ENCODE measurements at regions not wholly inside any gene's neighbourhood (a gene's known extent, or its start where the extent isn't known, plus 50 kb on each side); places are given as distances from the start of the nearest gene placed in this dataset.
"Not testable (repeated sequence)": the region's sequence is repeated elsewhere in the genome, so short reads cannot be mapped to it uniquely, and the experiment has no call there.

DNA sequence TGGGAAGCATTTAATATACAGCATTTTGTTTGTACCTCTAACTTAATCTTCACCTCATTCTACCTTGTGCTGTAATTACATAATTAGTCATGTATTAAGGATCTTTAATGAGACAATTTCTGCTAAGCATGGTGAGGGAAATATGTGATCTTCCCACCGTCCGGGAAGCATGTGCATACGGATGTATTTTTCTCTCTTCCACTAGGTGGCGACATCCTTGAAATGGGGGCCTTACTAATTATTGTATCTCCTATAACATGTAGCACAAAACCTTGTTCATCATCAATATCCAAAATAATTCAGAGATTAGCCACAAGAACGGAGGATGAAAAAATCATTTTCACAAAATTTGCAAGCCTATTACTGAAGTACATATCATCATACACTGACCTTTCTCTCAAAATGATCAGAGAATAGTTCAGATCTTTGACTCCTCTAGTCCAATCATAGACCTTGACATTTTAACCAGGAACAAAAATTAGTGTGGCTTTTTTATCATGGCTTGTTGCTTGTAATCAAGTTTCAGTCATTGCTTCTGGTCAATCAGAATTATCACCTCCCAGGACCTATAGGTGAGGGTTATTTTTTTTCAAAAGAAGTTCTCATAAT is 148.9 kb upstream of the GBE1 start:
- DNase-seq (ENCODE audit: low spot score): peak; percentile 38

DNA sequence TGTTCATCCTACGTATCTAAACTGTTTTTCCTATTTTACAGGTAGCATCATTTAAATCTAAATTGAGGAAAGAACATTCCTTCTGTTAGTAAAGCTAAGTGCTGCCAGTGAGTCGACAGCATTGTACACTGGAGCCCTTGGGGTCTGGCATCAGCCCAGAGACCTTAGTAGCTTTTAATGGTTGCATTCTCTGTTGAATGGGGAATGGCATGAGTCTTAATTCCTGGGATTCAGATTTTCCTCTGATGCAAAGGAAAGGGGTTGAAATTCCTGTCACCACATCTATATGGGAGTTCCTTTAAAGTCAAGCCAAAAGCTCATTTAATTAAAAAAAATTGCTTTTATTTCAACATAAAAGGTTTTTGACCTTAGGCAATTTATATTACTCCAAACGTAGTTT is 148.4 kb upstream of the GBE1 start:
- DNase-seq (ENCODE audit: low spot score): no peak

DNA sequence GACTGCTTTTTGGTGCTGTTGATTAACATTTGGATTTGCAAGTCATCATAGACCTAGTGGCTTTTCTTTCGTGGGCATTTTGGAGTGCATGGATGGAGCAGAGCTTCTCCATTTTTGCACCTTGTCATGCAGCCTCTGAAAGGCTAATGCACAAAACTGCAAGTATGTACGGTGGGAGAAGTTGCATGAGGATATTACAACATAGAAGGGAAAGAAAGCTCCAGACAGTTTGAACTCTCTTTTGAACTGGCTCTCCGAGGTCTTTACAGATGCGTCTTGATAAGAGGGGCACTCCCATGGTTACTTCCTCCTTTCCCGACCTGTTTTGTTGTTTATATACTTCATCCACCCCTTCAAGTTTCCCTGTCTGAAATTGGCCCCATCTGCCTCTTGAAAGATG is 147.1 kb upstream of the GBE1 start:
- DNase-seq (ENCODE audit: low spot score): no peak

DNA sequence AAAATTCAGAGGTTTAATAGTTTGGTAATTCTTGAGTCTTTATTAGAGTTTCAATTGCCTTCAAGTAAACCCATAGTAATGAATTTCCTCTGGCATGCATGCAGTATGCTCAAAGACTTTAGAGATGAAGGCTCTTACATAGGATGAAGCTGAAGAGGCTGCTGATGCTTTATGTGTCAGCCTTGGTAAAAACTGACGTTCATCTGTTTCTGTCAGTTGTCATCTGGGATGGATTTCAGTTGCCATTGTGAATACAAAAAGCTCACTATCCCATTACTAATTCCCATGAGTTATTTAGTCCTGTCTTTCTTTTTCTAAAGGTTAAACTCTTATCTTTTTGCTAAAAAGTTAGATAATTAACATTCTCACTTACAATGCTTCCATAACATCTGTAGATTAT is 136.9 kb upstream of the GBE1 start:
- DNase-seq (ENCODE audit: low spot score): no peak

DNA sequence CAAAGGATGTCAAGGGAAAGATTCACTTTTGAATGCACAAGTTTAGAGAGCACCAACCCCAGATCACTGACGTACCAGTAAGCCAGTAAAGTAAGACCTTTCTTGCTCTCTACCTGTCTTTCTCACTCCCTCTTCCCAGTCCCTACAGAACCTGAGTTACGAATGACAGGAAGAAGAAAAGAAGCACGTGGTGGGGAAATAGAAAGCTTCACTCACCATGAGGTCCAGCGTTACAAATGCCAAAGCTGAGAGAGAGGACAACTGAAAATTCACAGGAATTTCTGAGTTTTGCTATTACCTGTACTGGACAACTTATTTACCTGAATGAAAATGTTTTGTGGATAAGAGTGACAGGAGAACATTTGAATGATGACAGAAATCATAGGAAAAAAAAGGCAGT is 133.2 kb upstream of the GBE1 start:
- DNase-seq (ENCODE audit: low spot score): no peak

DNA sequence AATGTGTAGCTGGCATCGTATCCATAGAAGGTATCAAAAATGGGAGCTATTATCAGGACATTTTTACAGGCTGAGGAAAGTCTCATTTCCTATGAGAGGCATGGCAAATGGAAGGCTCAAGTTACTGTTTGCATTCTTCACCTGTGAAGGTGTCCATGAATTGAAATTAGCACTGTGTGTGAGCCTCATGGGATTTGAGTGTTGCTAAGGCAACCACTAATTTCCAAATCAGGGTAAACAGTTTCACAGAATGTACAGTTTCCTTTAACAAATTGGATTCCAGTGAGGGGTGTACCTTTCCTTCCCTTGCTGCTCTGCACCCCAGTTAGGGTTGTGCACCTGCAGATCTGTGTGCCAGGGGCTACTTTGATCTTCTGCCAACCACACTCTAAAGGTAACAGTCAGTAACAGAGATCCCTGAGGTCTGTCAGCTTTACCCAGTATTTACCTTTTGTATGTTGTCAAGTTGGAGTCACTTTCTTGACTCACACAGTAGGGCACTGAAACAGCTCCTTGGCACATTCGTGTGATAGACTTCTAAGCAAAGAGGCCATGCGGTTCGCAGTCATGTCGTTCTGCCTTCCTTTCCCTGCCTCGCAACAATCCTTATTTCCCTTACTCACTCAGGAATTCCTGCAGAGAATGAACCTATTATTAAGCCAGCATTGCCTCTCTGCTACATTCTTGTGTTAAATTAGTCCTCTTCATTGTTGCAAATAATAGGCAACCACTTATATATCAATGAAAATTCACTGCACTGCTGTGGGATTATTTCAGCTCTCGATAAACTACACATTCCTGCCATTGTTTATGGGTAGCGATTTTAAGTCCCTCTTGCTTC is 129.8 kb upstream of the GBE1 start:
- DNase-seq (ENCODE audit: low spot score): no peak

DNA sequence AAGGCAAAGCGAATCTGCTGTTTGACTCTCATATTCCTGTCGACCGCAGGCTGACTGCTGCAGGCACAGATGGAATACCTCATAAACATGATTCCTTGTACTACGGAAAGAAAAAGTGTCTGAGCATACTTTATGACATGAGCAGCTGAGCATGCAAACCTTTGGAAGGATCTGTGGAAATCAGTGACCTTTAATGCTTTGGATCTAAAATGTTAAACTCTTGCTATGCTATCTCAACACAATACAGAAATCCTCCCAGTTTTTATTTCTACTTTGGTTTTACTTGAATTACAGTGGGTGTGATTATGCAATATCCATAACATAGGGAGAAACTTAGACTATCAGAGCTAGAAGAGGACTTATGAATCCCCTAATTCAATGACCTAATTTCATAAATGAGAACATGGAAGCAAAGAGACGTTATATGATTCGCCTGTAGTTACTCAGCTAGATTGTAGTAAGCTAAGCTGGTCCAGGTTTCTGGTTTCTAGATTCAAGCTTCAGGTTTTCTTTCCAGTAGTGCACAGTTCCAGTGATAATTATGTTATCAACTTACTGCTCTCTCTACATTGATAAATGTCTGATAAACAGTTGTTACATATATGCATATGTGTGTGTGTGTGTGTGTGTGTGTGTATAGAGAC is 127.6 kb upstream of the GBE1 start:
- no peak for DNase-seq (ENCODE audit: low spot score)

DNA sequence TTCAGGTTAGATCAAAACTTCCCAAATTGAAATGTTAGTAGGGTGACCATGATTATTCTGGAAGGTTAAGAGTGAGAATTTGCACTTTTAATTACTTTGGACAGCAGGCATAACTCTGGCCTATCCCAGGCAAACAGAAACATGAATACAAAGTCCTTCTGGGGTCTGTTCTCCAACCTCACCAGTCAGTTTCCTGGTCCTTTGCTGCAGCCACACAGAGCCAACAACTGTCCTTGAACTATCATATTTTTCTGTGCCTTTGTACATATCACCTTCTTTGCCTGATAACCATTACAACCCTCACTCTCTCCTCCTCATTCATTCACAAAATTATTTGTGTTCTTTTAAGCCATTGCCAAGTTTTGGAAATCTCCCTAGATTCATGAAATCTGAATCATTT is 126.0 kb upstream of the GBE1 start:
- DNase-seq (ENCODE audit: low spot score): no peak

DNA sequence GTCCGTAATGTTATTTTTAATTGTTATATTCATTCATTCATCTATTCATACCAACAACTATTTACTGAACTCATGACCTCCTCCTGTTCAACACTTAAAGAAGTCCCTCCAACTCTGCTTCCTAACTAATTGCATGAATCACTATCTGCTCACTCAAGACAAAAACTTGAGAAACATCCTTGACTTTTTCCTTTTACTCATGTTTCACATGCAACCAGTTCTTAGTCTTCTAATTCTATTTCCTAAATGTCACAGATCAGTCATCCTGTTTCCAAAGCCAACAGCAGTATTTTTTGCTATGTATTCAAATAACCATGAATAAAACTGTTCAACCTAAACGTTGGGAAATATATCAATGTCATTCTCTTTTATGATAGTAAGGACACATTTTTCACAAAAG is 124.6 kb upstream of the GBE1 start:
- no peak for DNase-seq (ENCODE audit: low spot score)

DNA sequence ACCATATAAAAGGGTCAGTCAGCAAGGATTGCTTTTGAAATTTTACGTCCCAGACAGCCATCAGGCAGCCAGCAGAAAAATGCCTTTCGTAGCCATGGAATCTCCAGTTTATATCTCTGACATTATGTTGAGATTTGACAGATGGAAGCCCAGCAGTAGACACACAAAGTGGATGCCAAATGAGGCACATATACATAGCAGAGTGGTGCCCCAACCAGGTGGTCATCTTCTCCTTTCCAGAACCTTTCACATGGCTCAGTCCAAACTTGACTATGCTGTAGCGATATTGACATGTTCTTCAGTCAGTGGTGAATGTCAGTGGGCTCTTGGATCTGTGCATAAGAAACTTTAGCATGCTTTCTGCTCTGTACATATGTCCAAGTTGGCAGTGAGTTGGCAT is 123.3 kb upstream of the GBE1 start:
- no peak for DNase-seq (ENCODE audit: low spot score)

DNA sequence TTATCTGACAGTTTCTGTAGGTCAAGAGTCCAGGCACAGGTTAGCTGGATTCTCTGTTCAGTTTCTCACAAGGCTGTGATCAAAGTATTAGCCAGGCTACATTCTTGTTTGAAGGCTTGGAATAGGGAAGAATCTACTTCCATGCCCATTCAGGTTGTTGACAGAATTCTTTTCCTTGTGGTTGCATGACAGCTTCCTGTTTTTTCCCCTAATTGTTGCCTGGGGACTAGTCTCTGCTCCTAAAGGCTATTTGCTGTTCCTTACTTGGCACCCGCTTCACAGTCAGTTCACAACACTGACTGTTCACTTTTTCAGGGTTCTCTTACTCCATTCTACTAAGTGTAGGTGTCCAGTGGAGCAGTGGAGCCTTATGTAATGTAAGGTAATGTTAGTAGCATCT is 115.4 kb upstream of the GBE1 start:
- no peak for DNase-seq (ENCODE audit: low spot score)

DNA sequence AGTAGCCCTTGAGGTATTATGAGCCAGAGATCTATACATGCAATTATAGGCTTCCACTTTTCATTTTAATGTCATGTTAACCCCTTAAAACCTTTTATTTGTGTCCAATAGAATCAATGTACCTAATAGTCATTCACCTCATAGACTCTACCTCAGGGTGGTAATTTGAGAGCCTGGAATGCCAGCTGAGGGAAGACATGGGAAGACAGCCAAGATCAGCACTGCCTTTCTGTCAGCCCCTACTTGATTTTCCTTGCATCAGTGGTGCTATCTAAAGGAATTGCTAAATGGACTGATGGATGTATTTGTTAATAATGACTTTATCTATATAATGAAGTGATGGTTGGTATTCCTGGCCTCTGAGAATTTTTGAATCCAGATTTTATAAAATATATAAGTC is 113.3 kb upstream of the GBE1 start:
- DNase-seq (ENCODE audit: low spot score): no peak

DNA sequence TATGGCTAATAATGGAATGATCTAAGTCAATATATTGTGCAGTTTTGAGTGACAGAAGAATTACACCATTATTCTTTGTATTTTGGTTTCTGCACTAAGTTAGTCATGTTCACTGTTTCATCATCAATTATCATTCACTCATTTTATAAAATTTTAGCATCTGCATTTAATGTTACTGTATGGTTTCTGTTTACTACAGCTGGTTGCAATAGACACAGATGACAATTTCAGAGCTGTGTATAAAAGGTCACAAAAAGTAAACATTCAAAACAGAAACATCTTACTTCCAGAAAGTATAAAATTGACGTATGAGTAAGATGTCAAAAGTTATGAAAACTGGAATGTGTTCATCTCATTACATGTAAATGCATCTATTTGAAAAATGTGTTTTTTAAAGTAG is 111.1 kb upstream of the GBE1 start:
- no peak for DNase-seq (ENCODE audit: low spot score)

DNA sequence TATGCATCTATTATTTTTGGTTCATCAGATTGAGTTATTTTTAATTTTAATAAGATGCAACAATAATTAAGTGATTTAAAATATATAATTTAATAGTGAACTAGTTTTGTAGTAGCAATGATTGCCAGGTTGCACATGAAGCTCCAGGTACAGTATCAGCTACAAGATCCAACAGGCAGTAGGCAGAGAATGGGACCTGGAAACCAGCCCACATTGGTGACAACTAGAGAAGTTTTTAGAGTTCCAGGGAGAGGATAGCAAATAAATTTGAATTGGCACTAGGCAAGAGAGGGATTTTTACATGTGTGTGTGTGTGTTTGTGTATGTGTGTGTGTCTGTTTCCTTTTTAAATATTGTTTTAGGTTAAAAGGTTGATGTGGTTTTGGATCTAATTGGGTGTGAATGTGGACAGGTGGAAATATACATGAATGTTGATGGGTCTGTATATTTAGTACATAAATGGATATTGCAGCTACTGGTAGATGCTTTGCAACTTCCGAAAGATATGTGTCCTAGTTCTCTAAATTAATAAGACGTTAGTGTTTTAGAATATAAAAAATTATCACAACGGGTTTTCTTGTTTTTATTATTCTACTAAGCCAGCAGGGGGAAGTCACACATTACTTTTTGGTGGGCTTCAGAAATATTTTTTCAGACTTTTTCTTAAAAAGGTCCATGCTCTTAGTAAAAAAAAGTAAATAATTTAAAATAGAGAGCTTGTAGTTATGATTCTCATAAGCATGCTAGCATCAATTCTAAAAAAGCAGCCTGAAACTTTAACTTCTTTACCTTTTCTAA is 110.1 kb upstream of the GBE1 start:
- DNase-seq (ENCODE audit: low spot score): peak; percentile 8

DNA sequence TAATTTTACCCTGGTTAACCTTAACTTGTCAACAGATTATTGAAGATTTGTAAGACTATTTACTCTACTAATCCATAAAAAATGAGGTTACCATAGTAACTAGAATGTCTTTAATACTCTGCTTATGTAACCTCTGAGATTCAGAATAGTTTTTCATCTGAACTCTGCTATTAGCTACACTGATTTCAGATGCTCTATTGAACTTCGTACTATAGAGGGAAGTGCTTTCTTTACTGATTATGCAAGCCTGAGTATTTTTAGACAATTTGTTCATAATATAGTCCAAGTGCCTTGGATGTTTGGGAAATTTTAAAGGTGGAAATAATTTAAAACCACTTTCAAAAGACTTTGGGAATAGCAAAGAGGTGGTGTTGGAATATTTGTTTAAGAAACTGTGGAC is 107.9 kb upstream of the GBE1 start:
- DNase-seq (ENCODE audit: low spot score): no peak

DNA sequence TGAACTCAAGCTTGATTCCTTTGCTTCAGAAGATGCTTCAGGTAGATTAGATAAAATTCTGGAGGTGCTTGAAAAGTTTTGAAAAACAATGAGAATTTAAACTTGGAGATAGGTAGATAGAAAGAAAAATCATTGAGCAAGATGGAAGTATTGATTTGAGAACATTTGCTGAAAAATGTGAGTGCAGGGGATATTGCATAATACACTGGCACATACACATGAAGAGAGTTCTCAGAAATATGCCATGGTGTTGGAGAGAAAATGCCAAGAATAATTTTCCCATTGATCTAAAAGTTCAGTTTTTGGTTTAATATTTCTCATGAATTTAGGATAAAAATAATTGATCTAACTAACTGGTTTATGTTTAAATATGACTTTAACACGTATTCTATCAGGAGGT is 107.2 kb upstream of the GBE1 start:
- no peak for DNase-seq (ENCODE audit: low spot score)

DNA sequence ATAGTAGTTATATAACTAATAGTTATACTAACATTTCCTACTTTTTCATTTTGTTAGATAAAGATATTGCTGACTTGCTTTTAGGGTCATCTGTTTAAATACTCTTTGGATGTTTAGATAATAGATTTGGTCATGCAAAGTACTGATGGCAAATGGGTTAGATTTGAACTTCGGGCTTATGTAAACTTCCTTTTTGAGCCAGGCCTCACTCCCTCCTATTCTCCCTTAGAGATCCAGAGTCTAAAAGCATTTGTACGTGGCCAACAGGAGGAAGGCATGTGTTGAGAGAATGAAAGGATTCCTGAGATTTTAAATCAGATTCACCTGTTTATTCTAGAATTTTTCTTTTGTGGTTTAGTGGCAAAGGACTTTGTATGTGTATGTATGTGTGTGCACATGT is 106.4 kb upstream of the GBE1 start:
- DNase-seq (ENCODE audit: low spot score): no peak

DNA sequence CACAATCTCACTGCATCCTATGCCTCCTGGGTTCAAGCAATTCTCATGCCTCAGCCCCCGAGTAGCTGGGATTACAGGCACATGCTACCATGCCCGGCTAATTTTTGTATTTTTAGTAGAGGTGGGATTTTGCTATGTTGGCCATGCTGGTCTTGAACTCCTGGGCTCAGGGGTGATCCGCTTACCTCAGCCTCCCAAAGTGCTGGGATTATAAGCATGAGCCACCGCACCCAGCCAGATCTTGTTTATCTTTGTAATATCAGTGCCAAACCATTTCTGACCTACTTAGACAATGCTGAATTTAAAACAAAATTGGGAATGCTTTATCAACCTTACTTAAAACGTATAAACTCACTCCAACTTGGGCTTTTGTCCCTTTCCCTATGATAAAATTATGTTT is 103.7 kb upstream of the GBE1 start:
- DNase-seq (ENCODE audit: low spot score): not testable (repeated sequence)

DNA sequence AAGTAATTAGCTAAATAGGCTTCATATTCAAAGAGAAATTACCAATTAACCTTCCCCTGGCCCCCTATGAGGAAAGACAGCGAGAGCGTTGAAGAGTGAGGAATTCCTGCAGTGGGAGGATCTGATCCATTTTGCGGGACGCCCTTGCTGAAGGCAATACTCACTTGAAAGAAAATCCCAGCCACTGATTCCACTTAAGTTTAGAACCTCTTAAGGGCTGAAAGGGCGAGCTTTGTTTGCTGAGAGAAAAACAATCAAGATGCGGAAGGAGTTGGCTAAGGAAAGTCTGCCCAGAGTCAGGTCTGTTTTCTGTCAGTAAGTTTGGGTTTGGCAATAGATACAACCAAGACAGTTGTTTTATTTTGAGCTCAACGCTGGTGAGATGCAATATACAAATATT is 102.8 kb upstream of the GBE1 start:
- DNase-seq (ENCODE audit: low spot score): no peak

DNA sequence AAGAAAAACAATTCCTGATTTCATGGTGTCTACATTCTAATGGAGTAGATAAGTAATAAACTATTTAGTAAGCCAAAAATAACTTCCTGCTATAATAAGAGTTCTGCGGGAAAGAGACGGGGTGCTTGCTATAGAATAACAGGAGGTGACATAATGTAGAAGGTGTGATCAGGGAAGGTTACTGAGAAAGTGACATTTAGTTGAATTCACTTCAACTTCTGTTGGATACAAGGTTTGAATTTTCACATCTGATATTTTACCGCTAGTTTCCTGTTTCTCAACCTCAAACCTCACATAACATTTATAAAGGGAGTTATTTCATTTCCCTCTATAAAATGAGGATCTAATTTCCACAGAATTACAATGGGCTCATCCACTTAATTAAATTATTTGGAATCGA is 102.3 kb upstream of the GBE1 start:
- no peak for DNase-seq (ENCODE audit: low spot score)

DNA sequence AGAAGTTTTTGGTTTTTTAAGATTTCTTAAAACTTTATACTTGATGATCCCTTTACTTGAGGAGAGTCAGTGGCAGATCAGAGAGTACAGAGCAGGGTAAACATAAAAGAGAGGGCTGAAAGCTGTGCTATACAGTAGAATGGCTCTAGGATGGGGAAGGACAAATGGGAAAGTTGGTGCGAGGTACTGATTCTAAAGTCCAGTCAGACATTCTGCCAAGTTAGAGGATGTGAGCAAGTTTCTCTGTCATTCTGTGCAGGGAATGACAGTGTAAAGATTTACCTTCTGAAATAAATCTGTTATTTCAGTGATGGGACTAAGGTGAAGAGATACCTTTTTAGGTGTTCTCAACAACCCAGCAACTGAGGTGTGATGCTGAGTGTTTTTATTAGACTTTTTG is 100.1 kb upstream of the GBE1 start:
- no peak for DNase-seq (ENCODE audit: low spot score)

DNA sequence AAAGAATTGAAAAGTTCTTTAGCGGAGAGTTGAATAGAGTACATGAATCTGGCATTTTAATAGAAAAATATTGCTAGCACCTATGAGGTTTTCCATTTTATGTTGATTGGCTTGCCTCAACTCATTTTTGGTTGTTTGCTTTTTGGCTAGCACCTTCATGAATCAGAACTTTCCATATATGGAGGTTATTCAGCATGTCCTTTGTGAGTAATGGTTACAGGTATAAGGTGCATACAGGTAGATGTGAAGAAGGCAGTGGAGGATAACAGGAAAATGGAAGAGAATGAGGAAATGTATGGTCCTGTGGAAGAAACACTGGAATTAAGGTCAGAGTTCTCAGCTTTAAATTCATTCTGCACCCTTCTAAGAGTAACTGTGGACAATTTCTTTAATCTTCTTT is 98.1 kb upstream of the GBE1 start:
- no peak for DNase-seq (ENCODE audit: low spot score)

DNA sequence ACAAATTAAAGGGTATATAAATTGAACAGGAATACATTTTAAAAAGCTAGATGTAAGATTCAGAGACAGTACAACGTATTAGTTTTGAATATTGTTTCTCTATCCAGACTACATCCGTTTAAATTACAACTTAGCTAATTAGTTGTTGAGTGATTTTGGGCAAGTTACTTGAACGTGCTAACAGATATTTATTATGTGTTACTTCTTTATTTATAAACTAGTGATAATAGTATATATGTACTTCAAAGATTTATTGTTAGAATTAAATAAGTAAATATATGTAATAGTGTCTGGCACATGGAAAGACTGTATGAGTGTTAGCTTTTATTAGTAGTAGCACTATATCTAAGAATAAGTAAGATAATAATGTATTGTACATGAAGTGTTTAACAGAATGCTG is 92.0 kb upstream of the GBE1 start:
- no peak for DNase-seq (ENCODE audit: low spot score)

Data from kidney capillary endothelial cell (primary cell).